ENCODE measurements at regions not wholly inside any gene's neighbourhood (a gene's known extent, or its start where the extent isn't known, plus 50 kb on each side); places are given as distances from the start of the nearest gene placed in this dataset.
"Not testable (repeated sequence)": the region's sequence is repeated elsewhere in the genome, so short reads cannot be mapped to it uniquely, and the experiment has no call there.

- POLR2A ChIA-PET; H3K9me3 Mint-ChIP-seq (ENCODE audit: insufficient read depth); H3K4me3 ChIP-seq (ENCODE audit: control extremely low read depth in 1 of 5, extremely low read depth in 1 of 5, insufficient read depth in 1 of 5, low read depth in 2 of 5, low read length in 4 of 5); H3K9ac ChIP-seq (ENCODE audit: low read length); H3K4me1 Mint-ChIP-seq; H3K4me1 ChIP-seq (ENCODE audit: control insufficient read depth in 2 of 2, insufficient read depth in 2 of 2, low read length in 2 of 2); H2AFZ ChIP-seq (ENCODE audit: insufficient read depth, low read depth, low read length, poor library complexity, severe bottlenecking); CTCF ChIA-PET; DNase-seq; H3K79me2 ChIP-seq (ENCODE audit: control insufficient read depth, insufficient read depth, low read length); H4K20me1 ChIP-seq (ENCODE audit: control insufficient read depth, insufficient read depth, low read length, poor library complexity, severe bottlenecking); H3K27me3 ChIP-seq (replicated peaks in 1 of 4; ENCODE audit: control extremely low read depth in 1 of 4, control insufficient read depth in 3 of 4, insufficient read depth in 4 of 4, low read length in 3 of 4); H3K9me3 ChIP-seq (ENCODE audit: control extremely low read depth in 1 of 3, control insufficient read depth in 2 of 3, insufficient read depth in 1 of 3, low read length in 2 of 3); H3K4me3 Mint-ChIP-seq; H3K4me2 ChIP-seq (replicated peaks; ENCODE audit: low read depth, low read length, poor library complexity, severe bottlenecking); intact Hi-C loops (cut with micrococcal nuclease); H3K27ac ChIP-seq (ENCODE audit: low read length in 2 of 2); ATAC-seq (ENCODE audit: low read depth); H3K36me3 ChIP-seq (replicated peaks in 1 of 2; ENCODE audit: control extremely low read depth in 1 of 2, control insufficient read depth in 1 of 2, extremely low read depth in 1 of 2, insufficient read depth in 2 of 2, low read length in 1 of 2); H3K27me3 Mint-ChIP-seq; H3K27ac Mint-ChIP-seq: not testable (repeated sequence)
- 95% methylated on average over 8 of the region's 13 CpGs for WGBS (ENCODE audit: insufficient coverage)
Measured at GRCh38 chr15:53923741-53924140, 54.5 kb upstream of the UNC13C start.

- intact Hi-C loops (cut with micrococcal nuclease): no loop called here
- no peak overlapping the region for H3K4me2 ChIP-seq (replicated peaks; ENCODE audit: low read depth, low read length, poor library complexity, severe bottlenecking)
- no peaks in the 10 kb centered on the region for H3K27me3 Mint-ChIP-seq
- no peak overlapping the region for H3K4me3 Mint-ChIP-seq
- no peaks in the 10 kb centered on the region for H3K27me3 ChIP-seq (replicated peaks in 1 of 4; ENCODE audit: control extremely low read depth in 1 of 4, control insufficient read depth in 3 of 4, insufficient read depth in 4 of 4, low read length in 3 of 4)
- H3K9ac ChIP-seq (ENCODE audit: low read length): no peak overlapping the region
- no peaks in the 10 kb centered on the region for H3K36me3 ChIP-seq (replicated peaks in 1 of 2; ENCODE audit: control extremely low read depth in 1 of 2, control insufficient read depth in 1 of 2, extremely low read depth in 1 of 2, insufficient read depth in 2 of 2, low read length in 1 of 2)
- TF ChIP-seq CTCF (IDR thresholded peaks at IDR 0.05): no peak
- TF ChIP-seq EZH2 (IDR thresholded peaks at IDR 0.05; ENCODE audit: borderline replicate concordance, insufficient read depth, low read depth, low read length, poor library complexity, severe bottlenecking): no peak
- CTCF ChIA-PET: no interaction called here
- no peaks in the 10 kb centered on the region for H3K9me3 ChIP-seq (ENCODE audit: control extremely low read depth in 1 of 3, control insufficient read depth in 2 of 3, insufficient read depth in 1 of 3, low read length in 2 of 3)
- POLR2A ChIA-PET: no interaction called here
- H3K9me3 Mint-ChIP-seq (ENCODE audit: insufficient read depth): no peaks in the 10 kb centered on the region
- H3K27ac Mint-ChIP-seq: no peak overlapping the region
- H3K27ac ChIP-seq (ENCODE audit: low read length in 2 of 2): no peak overlapping the region
- no peaks in the 10 kb centered on the region for H4K20me1 ChIP-seq (ENCODE audit: control insufficient read depth, insufficient read depth, low read length, poor library complexity, severe bottlenecking)
- ATAC-seq (ENCODE audit: low read depth): no peak
- WGBS (ENCODE audit: insufficient coverage): 85% methylated on average over 5 of the region's 11 CpGs
- no peaks in the 10 kb centered on the region for H3K4me1 ChIP-seq (ENCODE audit: control insufficient read depth in 2 of 2, insufficient read depth in 2 of 2, low read length in 2 of 2)
- no peaks in the 10 kb centered on the region for H3K4me1 Mint-ChIP-seq
- no peak overlapping the region for H3K4me3 ChIP-seq (ENCODE audit: control extremely low read depth in 1 of 5, extremely low read depth in 1 of 5, insufficient read depth in 1 of 5, low read depth in 2 of 5, low read length in 4 of 5)
- no peak for DNase-seq
- no peak overlapping the region for H2AFZ ChIP-seq (ENCODE audit: insufficient read depth, low read depth, low read length, poor library complexity, severe bottlenecking)
- H3K79me2 ChIP-seq (ENCODE audit: control insufficient read depth, insufficient read depth, low read length): no peaks in the 10 kb centered on the region
Measured at GRCh38 chr15:53918180-53919079, 59.8 kb upstream of the UNC13C start.
